Skeletal muscle tissue (tissue), 3 donors: ENCODE measurements at regions not wholly inside any gene's neighbourhood (a gene's known extent, or its start where the extent isn't known, plus 50 kb on each side); places are given as distances from the start of the nearest gene placed in this dataset.

Source experiments
- H3K27ac ChIP-seq: one replicate; pipeline ENCODE4 v1.7.0; 2013; ENCODE audit warnings: mild to moderate bottlenecking, low read depth, low read length, inconsistent platforms
- H3K27me3 ChIP-seq, 3 donors: one replicate each; pipeline ENCODE4 v1.7.0; 2013; ENCODE audit warnings: low read length in 3 of 3; ENCODE audit not compliant: control insufficient read depth in 3 of 3, insufficient read depth in 3 of 3
- H3K36me3 ChIP-seq, 3 donors: one replicate each; pipeline ENCODE4 v1.7.0; 2013; ENCODE audit warnings: low read length in 3 of 3; ENCODE audit not compliant: control insufficient read depth in 3 of 3, insufficient read depth in 3 of 3
- H3K4me1 ChIP-seq, 3 donors: one replicate each; pipeline ENCODE4 v1.7.0; 2013; ENCODE audit warnings: low read length in 3 of 3, mild to moderate bottlenecking in 3 of 3; ENCODE audit not compliant: control insufficient read depth in 3 of 3, insufficient read depth in 3 of 3
- H3K4me3 ChIP-seq, 3 donors: one replicate each; pipeline ENCODE4 v1.7.0; 2013; ENCODE audit warnings: low read length in 3 of 3
- H3K9ac ChIP-seq, 3 donors: one replicate each; pipeline ENCODE4 v1.7.0; 2013; ENCODE audit warnings: low read length in 3 of 3, mild to moderate bottlenecking in 3 of 3, moderate library complexity in 2 of 3, low read depth in 1 of 3
- H3K9me3 ChIP-seq, 3 donors: one replicate each; pipeline ENCODE4 v1.7.0; 2013; ENCODE audit warnings: low read length in 3 of 3; ENCODE audit not compliant: control insufficient read depth in 3 of 3
- donor health status: Osteomylitis.

DNA sequence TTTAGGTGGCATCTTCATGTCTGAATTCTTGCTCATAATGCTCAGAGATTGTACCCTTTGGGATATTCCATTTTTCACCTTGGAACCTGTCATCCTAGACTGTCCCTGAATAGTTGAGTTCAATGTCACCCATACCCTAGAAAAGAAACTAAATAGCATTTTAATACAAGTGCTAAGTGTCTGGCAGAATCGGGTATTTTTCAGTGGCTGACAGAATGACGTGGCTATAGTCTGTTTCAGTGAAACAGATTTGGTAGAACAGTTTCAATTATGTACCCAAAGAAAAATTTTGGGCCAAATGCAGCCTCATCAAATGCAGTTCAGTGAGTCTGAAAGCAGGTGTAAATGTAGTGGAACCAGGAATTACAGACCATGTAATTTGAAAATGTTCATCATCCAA lies 1041.2 kb downstream of the DTWD2 start:
- Histone ChIP-seq H3K9me3 (no peaks in the 10 kb centered on the region), H3K27me3 (no peaks in the 10 kb centered on the region), H3K36me3 (no peaks in the 10 kb centered on the region)

DNA sequence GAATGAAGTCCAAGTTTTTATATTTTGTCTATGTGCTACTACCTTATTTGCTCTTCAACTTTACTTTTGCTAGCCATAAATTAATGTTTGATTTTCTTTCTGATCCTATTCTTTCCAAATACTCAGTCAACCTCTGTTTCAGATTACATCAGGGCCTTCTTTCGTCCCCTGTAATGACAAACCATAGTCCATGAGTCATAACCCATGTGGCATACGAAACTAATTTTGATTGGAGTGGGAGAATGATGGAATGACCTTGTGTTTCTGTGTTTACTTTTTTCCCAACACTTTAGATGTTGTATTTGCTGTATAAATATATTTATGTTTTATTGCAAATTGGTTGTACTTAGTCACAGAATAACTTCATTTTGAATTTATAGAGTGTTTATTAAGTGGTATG lies 1043.1 kb downstream of the DTWD2 start:
- H3K4me1 ChIP-seq = no peaks in the 10 kb centered on the region
- no peak overlapping the region for H3K9ac ChIP-seq
- no peak overlapping the region for H3K4me3 ChIP-seq
- H3K27me3 ChIP-seq = no peaks in the 10 kb centered on the region
- H3K36me3 ChIP-seq = no peaks in the 10 kb centered on the region
- no peak overlapping the region for H3K27ac ChIP-seq
- peaks cover 0 to 2% (median 0%) of the 10 kb centered on the region in 3 donors for H3K9me3 ChIP-seq

More for the DNA sequence above, 1041.2 kb downstream of the DTWD2 start:
- Histone ChIP-seq H3K27ac (no peak overlapping the region), H3K4me1 (no peaks in the 10 kb centered on the region), H3K4me3 (no peak overlapping the region), H3K9ac (no peak overlapping the region)

DNA sequence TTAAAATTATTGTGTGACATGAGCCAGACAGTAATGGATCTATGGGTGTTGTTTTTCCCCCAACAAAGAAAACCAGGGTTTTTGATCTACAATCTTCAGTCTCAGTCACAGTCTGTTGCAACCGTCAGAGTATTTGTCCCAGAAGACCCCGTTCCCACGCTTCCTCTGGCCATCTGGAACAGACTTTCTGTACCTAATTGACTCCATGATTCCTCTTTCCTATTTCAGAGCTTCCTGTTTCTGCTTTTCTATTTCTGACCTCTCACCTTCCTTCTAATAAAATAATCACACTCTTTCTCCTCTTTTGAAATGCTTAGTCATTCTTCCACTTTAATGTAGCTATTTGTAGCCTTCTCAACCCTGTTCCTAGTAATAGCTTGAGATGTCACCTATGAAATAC lies 1044.8 kb downstream of the DTWD2 start:
- H3K4me1 ChIP-seq = no peaks in the 10 kb centered on the region
- no peak overlapping the region for H3K27ac ChIP-seq
- H3K4me3 ChIP-seq = no peak overlapping the region
- H3K36me3 ChIP-seq = no peaks in the 10 kb centered on the region
- peaks cover 0 to 7% (median 0%) of the 10 kb centered on the region in 3 donors for H3K9me3 ChIP-seq
- H3K27me3 ChIP-seq = no peaks in the 10 kb centered on the region
- H3K9ac ChIP-seq = no peak overlapping the region

DNA sequence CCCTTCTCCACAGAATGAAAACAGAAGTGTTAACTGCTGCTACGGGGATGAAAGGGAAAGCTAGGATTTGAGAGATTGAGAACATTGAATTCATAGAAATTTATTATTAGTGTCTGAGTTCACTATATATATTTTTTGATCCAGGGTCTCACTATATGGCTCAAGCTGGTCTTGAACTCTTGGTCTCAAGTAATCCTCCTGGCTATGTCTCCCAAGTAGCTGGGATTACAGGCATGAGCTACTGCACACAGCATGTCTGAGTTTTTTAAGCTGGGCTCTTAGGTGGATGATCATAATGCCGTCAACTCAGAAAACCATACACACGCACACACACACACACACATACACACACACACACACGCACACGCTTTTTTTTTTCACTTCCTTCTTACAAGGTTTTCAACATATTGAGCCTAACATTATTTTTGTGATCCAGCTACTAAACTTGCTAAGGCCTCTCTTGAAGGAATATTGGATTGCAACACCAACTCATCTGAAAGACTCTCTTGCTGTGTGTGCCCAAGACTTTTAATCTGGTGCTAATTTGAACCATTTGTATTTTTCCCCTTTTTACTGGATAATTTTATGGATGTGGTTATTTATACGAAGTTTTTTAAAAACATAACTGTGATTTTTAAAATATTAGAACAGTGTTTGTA lies 1045.4 kb downstream of the DTWD2 start:
- no peaks in the 10 kb centered on the region for H3K27me3 ChIP-seq
- no peaks in the 10 kb centered on the region for H3K36me3 ChIP-seq
- H3K9me3 ChIP-seq = peaks cover 0 to 7% (median 0%) of the 10 kb centered on the region in 3 donors
- no peak overlapping the region for H3K4me3 ChIP-seq
- no peak overlapping the region for H3K9ac ChIP-seq
- no peaks in the 10 kb centered on the region for H3K4me1 ChIP-seq
- no peak overlapping the region for H3K27ac ChIP-seq

DNA sequence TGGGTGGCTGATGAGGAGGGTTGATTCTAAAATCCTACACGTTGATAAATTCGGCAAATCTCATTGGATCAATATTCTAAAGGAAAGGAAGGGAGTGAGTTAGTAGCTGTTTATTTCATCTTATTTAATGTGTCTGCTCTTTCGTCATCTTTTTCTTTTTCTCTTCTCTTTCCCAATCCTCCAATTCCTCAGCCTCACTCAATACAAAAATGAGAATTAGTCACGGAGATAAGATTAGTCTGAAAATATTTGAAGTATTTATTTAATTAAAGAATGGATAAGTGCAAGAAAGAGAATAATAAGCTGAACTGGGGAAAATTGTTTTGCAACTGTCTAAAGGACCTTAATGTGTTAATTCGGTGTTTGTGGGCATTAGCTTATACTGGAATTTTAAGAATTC lies 1095.1 kb downstream of the DTWD2 start:
- no peaks in the 10 kb centered on the region for H3K4me1 ChIP-seq
- no peak overlapping the region for H3K9ac ChIP-seq
- no peaks in the 10 kb centered on the region for H3K27me3 ChIP-seq
- H3K27ac ChIP-seq = no peak overlapping the region
- no peaks in the 10 kb centered on the region for H3K9me3 ChIP-seq
- no peak overlapping the region for H3K4me3 ChIP-seq
- H3K36me3 ChIP-seq = no peaks in the 10 kb centered on the region

DNA sequence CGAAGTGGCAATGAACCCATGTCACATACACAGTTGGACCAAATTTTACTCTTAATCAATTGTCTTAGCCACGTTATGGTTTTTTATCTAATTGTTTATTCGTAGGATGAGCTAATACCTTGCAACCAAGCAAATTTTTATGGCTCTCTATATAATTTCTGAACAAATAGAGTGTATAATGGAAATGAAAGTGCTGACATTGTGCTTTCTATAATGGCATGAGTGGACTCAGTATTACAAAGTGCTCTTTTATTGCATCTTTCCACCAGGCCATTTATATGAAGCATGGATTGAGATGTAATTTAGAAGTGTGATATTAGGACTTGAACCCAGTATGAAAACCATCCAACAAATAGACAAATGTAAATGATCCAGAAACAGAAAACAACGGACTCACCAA lies 1096.0 kb downstream of the DTWD2 start:
- Histone ChIP-seq H3K9me3 (no peaks in the 10 kb centered on the region), H3K4me1 (no peaks in the 10 kb centered on the region), H3K27me3 (no peaks in the 10 kb centered on the region), H3K36me3 (no peaks in the 10 kb centered on the region), H3K4me3 (no peak overlapping the region), H3K9ac (no peak overlapping the region), H3K27ac (no peak overlapping the region)

DNA sequence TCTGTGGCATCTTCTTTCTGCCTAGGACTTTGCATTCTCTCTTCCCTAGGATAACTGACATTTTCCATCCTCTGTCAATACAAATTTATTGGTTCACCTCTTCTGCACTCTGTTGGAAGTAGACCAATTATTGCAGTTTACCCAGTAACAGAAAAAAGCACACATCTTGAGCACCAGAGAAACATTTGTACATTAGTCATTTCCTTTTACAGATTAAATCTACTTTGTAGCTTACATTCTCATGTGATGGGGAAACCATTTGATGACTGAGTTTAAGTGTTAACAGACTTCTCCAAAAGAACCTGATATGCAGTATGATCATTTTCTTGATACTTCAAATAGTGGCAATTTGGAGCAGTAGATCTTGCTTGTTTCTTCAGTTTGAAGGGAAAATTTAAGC lies 1098.8 kb downstream of the DTWD2 start:
- Histone ChIP-seq H3K27ac (no peak overlapping the region), H3K27me3 (no peaks in the 10 kb centered on the region), H3K9me3 (no peaks in the 10 kb centered on the region), H3K36me3 (no peaks in the 10 kb centered on the region), H3K9ac (no peak overlapping the region), H3K4me3 (no peak overlapping the region), H3K4me1 (no peaks in the 10 kb centered on the region)

DNA sequence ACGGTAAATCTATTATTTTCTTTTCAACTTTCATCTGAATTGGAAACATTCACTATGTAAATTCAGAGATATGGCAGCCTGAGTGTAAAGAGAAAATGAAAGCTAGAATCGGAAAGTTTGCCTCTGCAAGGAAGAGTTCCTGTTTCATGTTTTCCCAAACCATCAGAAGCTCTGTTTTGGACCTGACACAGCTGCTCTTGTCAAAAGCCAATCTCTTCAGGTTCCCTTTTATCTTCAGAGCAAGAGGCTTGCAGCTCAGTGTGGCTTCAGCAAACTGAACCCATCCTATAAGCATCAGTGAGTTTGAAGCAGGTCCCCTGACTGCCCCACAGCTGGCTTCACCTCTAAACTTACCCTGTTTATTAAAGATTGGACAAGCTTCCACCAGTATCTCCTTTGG lies 1099.7 kb downstream of the DTWD2 start:
- H3K9ac ChIP-seq = no peak overlapping the region
- H3K27me3 ChIP-seq = no peaks in the 10 kb centered on the region
- H3K4me3 ChIP-seq = peak overlapping the region in 2 of 3 donors; percentile 36 to 57
- H3K36me3 ChIP-seq = no peaks in the 10 kb centered on the region
- H3K27ac ChIP-seq = no peak overlapping the region
- H3K9me3 ChIP-seq = no peaks in the 10 kb centered on the region
- H3K4me1 ChIP-seq = no peaks in the 10 kb centered on the region

DNA sequence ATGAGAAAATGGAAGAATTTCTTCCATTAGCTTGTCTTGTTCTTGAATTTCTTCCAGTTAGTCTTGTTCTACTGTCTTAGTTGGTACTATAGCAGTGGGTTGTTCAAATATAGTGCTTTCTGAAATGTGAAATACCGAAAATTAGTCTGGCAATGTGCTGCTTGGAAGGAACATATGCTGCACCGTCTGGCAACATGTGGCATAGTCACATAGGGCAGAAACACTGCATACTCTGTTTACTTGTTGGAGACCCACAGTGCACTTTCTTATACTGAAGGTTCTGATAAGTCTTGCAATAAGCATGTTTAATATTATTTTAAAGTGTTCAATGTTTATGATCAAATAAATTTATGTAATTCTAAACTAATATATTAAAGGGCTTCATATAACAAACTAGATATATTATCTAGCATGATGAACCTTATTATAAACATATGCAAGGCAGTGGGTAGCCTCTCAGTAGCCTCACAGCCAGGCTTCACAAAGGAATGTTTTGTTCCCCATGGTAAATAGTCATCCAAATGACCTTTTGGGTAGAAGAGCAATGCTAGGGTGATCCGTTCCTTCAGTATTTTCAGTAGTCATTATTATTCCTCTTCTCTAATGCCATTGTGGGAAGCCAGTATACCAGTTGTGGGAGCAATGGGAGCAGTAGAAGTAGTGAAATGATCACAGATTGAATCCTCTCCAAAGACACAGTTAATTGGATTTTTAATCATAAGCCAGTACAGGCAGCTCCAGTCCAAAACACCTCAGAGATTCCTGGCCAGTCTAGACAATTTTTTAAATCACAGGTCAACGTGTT lies 1106.7 kb downstream of the DTWD2 start:
- Histone ChIP-seq H3K4me3 (no peak overlapping the region), H3K27me3 (no peaks in the 10 kb centered on the region), H3K27ac (no peak overlapping the region), H3K9me3 (no peaks in the 10 kb centered on the region), H3K36me3 (no peaks in the 10 kb centered on the region), H3K4me1 (no peaks in the 10 kb centered on the region), H3K9ac (no peak overlapping the region)

DNA sequence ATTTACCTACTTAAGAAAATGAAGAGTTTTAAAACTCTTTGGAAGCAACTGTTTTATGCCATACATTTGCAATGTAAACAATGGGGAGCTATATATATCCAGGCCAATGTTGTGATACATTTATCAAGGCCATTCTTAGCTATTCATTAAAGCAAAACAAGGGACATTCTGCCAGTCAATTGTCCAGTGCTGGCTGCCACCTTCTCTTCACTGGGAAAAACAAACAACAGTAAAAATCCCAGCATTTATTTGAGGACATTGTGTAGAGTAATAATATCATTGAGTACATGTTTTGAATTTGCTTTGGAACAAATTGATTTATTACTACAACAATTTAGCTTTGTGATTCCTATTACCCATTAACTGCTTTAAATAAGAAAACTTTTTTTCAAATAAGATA lies 1107.4 kb downstream of the DTWD2 start:
- Histone ChIP-seq H3K27me3 (no peaks in the 10 kb centered on the region), H3K9me3 (no peaks in the 10 kb centered on the region), H3K36me3 (no peaks in the 10 kb centered on the region), H3K4me1 (no peaks in the 10 kb centered on the region), H3K9ac (no peak overlapping the region), H3K4me3 (no peak overlapping the region), H3K27ac (no peak overlapping the region)
